PC-3 (cell line): ENCODE measurements at regions not wholly inside any gene's neighbourhood (a gene's known extent, or its start where the extent isn't known, plus 50 kb on each side); places are given as distances from the start of the nearest gene placed in this dataset.

Source experiments
- ATAC-seq: fragments of 200-7000 bp; cut with Tn5 transposase; 2 replicates; pipeline ENCODE4 v1.9.1; 2020; ENCODE audit warnings: mild to moderate bottlenecking, moderate library complexity
- BruUV-seq: library from RNA; stranded (reverse); fragments of 400-500 nt; replicated peaks from 2 replicates; lab custom pipeline; 2021; lab: Mats Ljungman, UMichigan
- CTCF ChIA-PET: fragments of 300-600 bp; sonication (Branson Sonifier 250); formaldehyde crosslinking; loops from one replicate; lab custom pipeline; 2022; ENCODE audit warnings: antibody characterized with exemption; lab: Charles Lee
- POLR2A ChIA-PET: fragments of 300-600 bp; sonication (Branson Sonifier 250); formaldehyde crosslinking; loops from one replicate; lab custom pipeline; 2022; ENCODE audit warnings: antibody characterized with exemption; ENCODE audit not compliant: unreplicated experiment; lab: Charles Lee
- DNase-seq: peaks from one replicate; pipeline ENCODE4 v3.0.0-alpha.2; 2015
- H2AFZ ChIP-seq: fragments of 300-600 bp; sonication (generic); 2 replicates; pipeline ENCODE4 v1.6.0; 2016; ENCODE audit warnings: antibody characterized with exemption, low read length
- H3F3A ChIP-seq: fragments of 300-600 bp; sonication (generic); one replicate; pipeline ENCODE4 v1.6.0; 2017; ENCODE audit warnings: antibody characterized with exemption, low read length, control low read depth, mild to moderate bottlenecking; ENCODE audit not compliant: unreplicated experiment
- H3K27ac ChIP-seq: fragments of 300-600 bp; sonication (generic); 2 replicates; pipeline ENCODE4 v1.5.1; 2016; ENCODE audit warnings: mild to moderate bottlenecking, low read length
- H3K27me3 ChIP-seq: fragments of 300-600 bp; sonication (generic); 2 replicates; pipeline ENCODE4 v1.6.1; 2016; ENCODE audit warnings: low read length, mixed read lengths
- H3K36me3 ChIP-seq: fragments of 300-600 bp; sonication (generic); 2 replicates; pipeline ENCODE4 v1.6.1; 2016; ENCODE audit warnings: low read depth, mixed run types, low read length, mixed read lengths
- H3K4me1 ChIP-seq: fragments of 300-600 bp; sonication (generic); 2 replicates; pipeline ENCODE4 v1.5.1; 2016; ENCODE audit warnings: low read length; ENCODE audit not compliant: insufficient read depth
- H3K4me2 ChIP-seq: fragments of 300-600 bp; sonication (generic); 2 replicates; pipeline ENCODE4 v1.6.0; 2016; ENCODE audit warnings: low read length
- H3K4me3 ChIP-seq: fragments of 300-600 bp; sonication (generic); 2 replicates; pipeline ENCODE4 v1.5.1; 2016; ENCODE audit warnings: mild to moderate bottlenecking, low read length, mixed read lengths
- H3K79me2 ChIP-seq: fragments of 300-600 bp; sonication (generic); 2 replicates; pipeline ENCODE4 v1.6.1; 2017; ENCODE audit warnings: low read length, mixed read lengths
- H3K9ac ChIP-seq: fragments of 300-600 bp; sonication (generic); 2 replicates; pipeline ENCODE4 v1.6.0; 2016; ENCODE audit warnings: mild to moderate bottlenecking, low read length
- H3K9me2 ChIP-seq: fragments of 300-600 bp; sonication (generic); replicated peaks from 2 replicates; pipeline ENCODE4 v1.6.1; 2016; ENCODE audit warnings: mixed run types, low read length, mixed read lengths
- H3K9me3 ChIP-seq: fragments of 300-600 bp; sonication (generic); 2 replicates; pipeline ENCODE4 v1.6.1; 2016; ENCODE audit warnings: low read length, mixed read lengths
- H4K20me1 ChIP-seq: fragments of 300-600 bp; sonication (generic); 2 replicates; pipeline ENCODE4 v1.6.1; 2016; ENCODE audit warnings: low read length, mixed read lengths
- CTCF ChIP-seq: fragments of 300-600 bp; sonication (generic); conservative IDR thresholded peaks from 2 replicates; pipeline ENCODE4 v1.5.1; 2017; ENCODE audit warnings: antibody characterized with exemption, low read depth, mild to moderate bottlenecking, low read length
- EZH2 ChIP-seq: fragments of 300-600 bp; sonication (generic); IDR thresholded peaks from one replicate; pipeline ENCODE4 v1.6.1; 2017; ENCODE audit warnings: antibody characterized with exemption, mild to moderate bottlenecking, low read length; ENCODE audit not compliant: unreplicated experiment
- EZH2phosphoT487 ChIP-seq: fragments of 300-600 bp; sonication (generic); IDR thresholded peaks from 2 replicates; pipeline ENCODE4 v1.6.1; 2018; ENCODE audit warnings: mild to moderate bottlenecking, antibody characterized with exemption, low read length, borderline replicate concordance
- intact Hi-C: fragments of 100-400 bp; cut with micrococcal nuclease; formaldehyde crosslinking; loops from 2 replicates; pipeline ENCODE4 v1.9.0; 2023

- Histone ChIP-seq H3K4me2 (no peak overlapping the region), H4K20me1 (no peaks in the 10 kb centered on the region), H2AFZ (peak overlapping the region; percentile 15; the same call in 1 of the 2 replicates), H3K27ac (no peak overlapping the region), H3F3A (no peaks in the 10 kb centered on the region), H3K4me1 (peaks cover 42% of the 10 kb centered on the region), H3K79me2 (no peaks in the 10 kb centered on the region), H3K9me2 (no peaks in the 10 kb centered on the region), H3K9ac (no peak overlapping the region), H3K4me3 (no peak overlapping the region), H3K27me3 (no peaks in the 10 kb centered on the region), H3K9me3 (no peaks in the 10 kb centered on the region), H3K36me3 (no peaks in the 10 kb centered on the region)
- intact Hi-C loops = no loop called here
- TF ChIP-seq EZH2phosphoT487 (no peak), EZH2 (no peak), CTCF (no peak)
- ChIA-PET POLR2A (no interaction called here), CTCF (no interaction called here)
- DNase-seq = no peak
- no peak for ATAC-seq
- BruUV-seq = no TSS peak
Observed at GRCh38 chr4:74544655-74545361, 99.9 kb downstream of the AREG start.

GRCh38 chr4:74545448-74545847 lies 100.5 kb downstream of the AREG start:
- H3F3A ChIP-seq = no peaks in the 10 kb centered on the region
- POLR2A ChIA-PET = no interaction called here
- intact Hi-C loops = no loop called here
- H3K27ac ChIP-seq = no peak overlapping the region
- DNase-seq (peak; percentile 27), ATAC-seq (no peak)
- H2AFZ ChIP-seq = peak overlapping the region; percentile 15; the same call in 1 of the 2 replicates
- no peaks in the 10 kb centered on the region for H4K20me1 ChIP-seq
- TF ChIP-seq EZH2 = no peak
- TF ChIP-seq EZH2phosphoT487 = no peak
- no peak for TF ChIP-seq CTCF
- H3K9ac ChIP-seq = no peak overlapping the region
- H3K9me2 ChIP-seq = no peaks in the 10 kb centered on the region
- CTCF ChIA-PET = no interaction called here
- BruUV-seq = no TSS peak
- H3K27me3 ChIP-seq = no peaks in the 10 kb centered on the region
- no peaks in the 10 kb centered on the region for H3K9me3 ChIP-seq
- H3K4me3 ChIP-seq = no peak overlapping the region
- no peaks in the 10 kb centered on the region for H3K36me3 ChIP-seq
- no peak overlapping the region for H3K4me2 ChIP-seq
- H3K4me1 ChIP-seq = peaks cover 38% of the 10 kb centered on the region
- H3K79me2 ChIP-seq = no peaks in the 10 kb centered on the region

- Histone ChIP-seq H3K79me2 (no peaks in the 10 kb centered on the region), H4K20me1 (no peaks in the 10 kb centered on the region), H3F3A (no peaks in the 10 kb centered on the region), H3K27me3 (no peaks in the 10 kb centered on the region), H3K36me3 (no peaks in the 10 kb centered on the region), H3K9me2 (no peaks in the 10 kb centered on the region), H3K4me2 (no peak overlapping the region), H3K4me1 (peaks cover 33% of the 10 kb centered on the region), H3K9ac (no peak overlapping the region), H3K27ac (peak overlapping the region; percentile 29), H2AFZ (no peak overlapping the region), H3K9me3 (no peaks in the 10 kb centered on the region), H3K4me3 (no peak overlapping the region)
- POLR2A ChIA-PET = no interaction called here
- intact Hi-C loops = no loop called here
- DNase-seq = no peak
- CTCF ChIA-PET = no interaction called here
- ATAC-seq = no peak
- no TSS peak for BruUV-seq
- TF ChIP-seq EZH2 = no peak
- TF ChIP-seq EZH2phosphoT487 = no peak
Observed at GRCh38 chr4:74546057-74546456, 101.1 kb downstream of the AREG start.
